ENCODE measurements at regions not wholly inside any gene's neighbourhood (a gene's known extent, or its start where the extent isn't known, plus 50 kb on each side); places are given as distances from the start of the nearest gene placed in this dataset.

DNA sequence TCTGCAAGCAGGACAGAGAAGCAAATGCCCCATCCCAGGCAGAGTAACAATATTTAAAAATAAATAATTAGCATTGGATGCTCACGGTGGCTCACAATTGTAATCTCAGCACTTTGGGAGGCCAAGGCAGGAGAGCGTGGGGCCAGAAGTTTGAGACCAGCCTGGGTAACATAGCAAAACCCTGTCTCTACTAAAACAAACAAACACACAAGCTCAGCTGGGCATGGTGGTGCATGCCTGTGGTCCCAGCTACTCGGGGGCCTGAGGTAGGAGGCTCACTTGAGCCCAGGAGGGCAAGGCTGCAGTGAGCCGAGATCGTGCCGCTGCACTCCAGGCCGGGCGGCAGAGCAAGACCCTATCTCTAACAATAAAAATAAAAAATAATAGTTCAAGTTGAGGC, 74.7 kb upstream of the NCOR2 start:
- no peak for TF ChIP-seq YY1 (IDR thresholded peaks at IDR 0.05; ENCODE audit: insufficient read depth, insufficient read length)
- TF ChIP-seq ZNF274 (IDR thresholded peaks at IDR 0.05; ENCODE audit: low read depth, low read length), result no peak
